ENCODE measurements at regions not wholly inside any gene's neighbourhood (a gene's known extent, or its start where the extent isn't known, plus 50 kb on each side); places are given as distances from the start of the nearest gene placed in this dataset.

- TF ChIP-seq BHLHE40 (IDR thresholded peaks at IDR 0.05; ENCODE audit: low read depth, low read length) (no peak), SMC3 (IDR thresholded peaks at IDR 0.05) (no peak), CTCF (IDR thresholded peaks at IDR 0.05) (no peak), ZFP36 (IDR thresholded peaks at IDR 0.05; ENCODE audit: borderline replicate concordance, partially characterized antibody) (no peak), REST (IDR thresholded peaks at IDR 0.05) (no peak), ZC3H11A (IDR thresholded peaks at IDR 0.05) (no peak), HDAC2 (IDR thresholded peaks at IDR 0.05) (no peak), MAFK (IDR thresholded peaks at IDR 0.05; ENCODE audit: partially characterized antibody) (no peak)
- TF ChIP-seq, protein P1, sequence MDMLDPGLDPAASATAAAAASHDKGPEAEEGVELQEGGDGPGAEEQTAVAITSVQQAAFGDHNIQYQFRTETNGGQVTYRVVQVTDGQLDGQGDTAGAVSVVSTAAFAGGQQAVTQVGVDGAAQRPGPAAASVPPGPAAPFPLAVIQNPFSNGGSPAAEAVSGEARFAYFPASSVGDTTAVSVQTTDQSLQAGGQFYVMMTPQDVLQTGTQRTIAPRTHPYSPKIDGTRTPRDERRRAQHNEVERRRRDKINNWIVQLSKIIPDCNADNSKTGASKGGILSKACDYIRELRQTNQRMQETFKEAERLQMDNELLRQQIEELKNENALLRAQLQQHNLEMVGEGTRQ (IDR thresholded peaks at IDR 0.05), result no peak
Observed at GRCh38 chr14:85188836-85189235, 341.1 kb upstream of the FLRT2 start.
